HCT116 (cell line): ENCODE measurements at regions not wholly inside any gene's neighbourhood (a gene's known extent, or its start where the extent isn't known, plus 50 kb on each side); places are given as distances from the start of the nearest gene placed in this dataset.

ENCODE experiments used
- CTCF ChIP-seq, 3 experiments: fragments of 200-600 bp in 1 of 3; sonication (generic) in 1 of 3; IDR thresholded peaks in 2 of 3; conservative IDR thresholded peaks in 1 of 3; 2 replicates each; pipeline ENCODE4 v1.5.1; 2012 to 2017; ENCODE audit warnings: low read depth in 2 of 3, low read length in 2 of 3, antibody characterized with exemption in 1 of 3, borderline replicate concordance in 1 of 3, control low read depth in 1 of 3, mild to moderate bottlenecking in 1 of 3, mixed read lengths in 1 of 3, mixed run types in 1 of 3, moderate library complexity in 1 of 3; ENCODE audit not compliant: insufficient read depth in 1 of 3
- EZH2 ChIP-seq: fragments of 200-600 bp; sonication (generic); IDR thresholded peaks from 2 replicates; pipeline ENCODE4 v1.6.1; 2017; ENCODE audit warnings: antibody characterized with exemption, mixed run types
- EZH2phosphoT487 ChIP-seq: fragments of 200-600 bp; IDR thresholded peaks from 2 replicates; pipeline ENCODE4 v1.6.1; 2018; ENCODE audit warnings: antibody characterized with exemption, borderline replicate concordance

- TF ChIP-seq EZH2 (no peak), CTCF (IDR thresholded peaks at IDR 0.05 in 2 of 3, conservative IDR thresholded peaks at IDR 0.05 in 1 of 3; ENCODE audit: borderline replicate concordance in 1 of 3, insufficient read depth in 1 of 3, low read depth in 2 of 3, low read length in 2 of 3) (no peak), EZH2phosphoT487 (no peak)
These were observed 119.1 kb upstream of the BMP5 start for GRCh38 chr6:55994531-55994930.
